NCI-H524 (cell line): ENCODE measurements at regions not wholly inside any gene's neighbourhood (a gene's known extent, or its start where the extent isn't known, plus 50 kb on each side); places are given as distances from the start of the nearest gene placed in this dataset.
A peak's percentile ranks its signal among the peaks of the same experiment; 100 is the strongest.
"Not testable (repeated sequence)": the region's sequence is repeated elsewhere in the genome, so short reads cannot be mapped to it uniquely, and the experiment has no call there.

Source experiments
- DNase-seq, 2 experiments: peaks; one replicate each; lab custom pipeline; 2025; lab: John Stamatoyannopoulos, UW

DNA sequence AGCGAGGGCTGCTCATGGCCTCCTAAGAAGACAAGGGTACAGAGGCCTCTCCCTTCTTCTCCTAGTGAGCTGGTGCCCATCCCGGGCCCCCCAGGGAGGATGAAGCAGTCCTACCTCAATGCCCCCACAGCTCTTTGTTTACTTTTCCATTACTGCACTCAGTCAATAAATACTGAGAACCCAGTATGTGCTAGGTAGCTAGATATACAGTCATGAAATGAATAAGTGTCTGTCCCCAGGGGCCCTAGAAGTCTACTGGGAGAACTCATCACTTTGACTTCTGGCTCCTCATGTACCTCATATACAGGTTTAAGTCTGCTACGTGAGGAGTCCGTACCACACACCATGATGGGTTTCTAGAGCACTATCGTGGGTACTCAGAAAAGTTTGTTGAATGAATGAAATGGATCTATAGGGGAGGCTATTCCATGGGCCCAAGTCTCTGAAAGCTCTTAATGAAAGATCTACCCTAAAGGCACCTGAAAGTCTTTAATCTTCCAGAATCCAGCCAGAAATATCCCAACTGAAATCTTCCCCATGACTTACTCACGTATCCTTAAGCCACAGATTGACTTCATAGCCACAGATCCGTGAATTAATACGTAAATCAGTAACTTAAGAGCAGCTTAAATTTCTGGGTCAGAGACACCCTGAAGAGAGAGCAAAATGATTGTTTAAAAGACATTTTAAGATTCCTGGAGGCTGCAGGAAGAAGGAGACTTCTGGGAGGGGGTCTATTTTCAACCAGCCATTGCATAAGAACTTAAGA lies 51.6 kb upstream of the POMP start:
- no peak for DNase-seq

DNA sequence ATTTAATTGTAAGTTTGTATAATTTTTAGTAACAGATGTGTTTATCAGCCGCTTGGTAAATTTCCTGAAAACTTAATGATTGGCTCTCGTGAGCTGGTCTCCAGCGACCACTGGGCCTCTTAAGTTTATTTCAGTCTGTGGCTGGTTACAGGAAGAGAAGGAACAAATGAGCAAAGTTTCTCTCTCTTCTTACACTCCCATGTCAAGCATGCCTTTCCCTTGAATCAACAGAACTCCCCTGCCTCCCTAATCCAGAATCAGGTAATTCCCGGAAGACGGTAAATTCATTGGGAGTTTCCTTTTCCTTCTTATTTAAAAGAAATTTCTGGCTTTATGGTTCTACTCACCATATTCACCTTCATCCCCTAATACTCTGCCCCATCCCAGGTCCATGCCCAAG lies 52.5 kb upstream of the POMP start:
- DNase-seq: no peak

DNA sequence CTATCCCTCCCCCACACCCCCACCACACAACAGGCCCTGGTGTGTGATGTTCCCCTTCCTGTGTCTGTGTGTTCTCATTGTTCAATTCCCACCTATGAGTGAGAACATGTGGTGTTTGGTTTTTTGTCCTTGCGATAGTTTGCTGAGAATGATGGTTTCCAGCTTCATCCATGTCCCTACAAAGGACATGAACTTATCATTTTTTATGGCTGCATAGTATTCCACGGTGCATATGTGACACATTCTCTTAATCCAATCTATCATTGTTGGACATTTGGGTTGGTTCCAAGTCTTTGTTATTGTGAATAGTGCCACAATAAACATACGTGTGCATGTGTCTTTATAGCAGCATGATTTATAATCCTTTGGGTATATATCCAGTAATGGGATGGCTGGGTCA lies 53.8 kb upstream of the POMP start:
- DNase-seq: not testable (repeated sequence)

DNA sequence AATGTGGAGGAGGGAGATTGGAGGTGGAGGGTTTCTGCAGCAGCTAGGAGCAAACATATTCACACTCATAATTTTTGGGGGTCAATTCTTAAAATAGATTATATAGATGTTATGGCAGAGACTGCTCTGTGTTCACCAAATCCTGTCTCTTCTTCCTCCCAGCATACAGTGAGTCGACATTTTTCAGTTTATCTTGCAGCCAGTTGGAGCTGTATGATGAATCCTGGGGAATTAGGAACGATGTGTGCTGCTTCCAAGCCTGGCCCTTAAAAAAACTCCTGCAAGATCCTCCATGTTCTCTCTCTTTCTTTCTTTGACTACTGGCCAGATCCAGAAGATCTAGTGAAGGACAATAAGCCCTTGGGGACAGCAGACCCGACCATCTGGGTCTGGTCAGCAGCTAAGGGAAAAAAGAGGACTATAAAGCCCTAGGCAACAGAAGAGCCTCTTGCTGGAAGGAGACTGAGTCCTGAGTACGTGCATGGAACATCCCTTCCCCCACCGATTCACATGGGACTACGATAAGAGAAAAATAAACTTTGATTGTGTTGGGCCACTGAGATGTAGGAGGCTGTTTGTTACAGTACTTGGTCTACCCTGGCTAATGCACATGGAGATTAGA lies 55.8 kb upstream of the POMP start:
- no peak for DNase-seq

DNA sequence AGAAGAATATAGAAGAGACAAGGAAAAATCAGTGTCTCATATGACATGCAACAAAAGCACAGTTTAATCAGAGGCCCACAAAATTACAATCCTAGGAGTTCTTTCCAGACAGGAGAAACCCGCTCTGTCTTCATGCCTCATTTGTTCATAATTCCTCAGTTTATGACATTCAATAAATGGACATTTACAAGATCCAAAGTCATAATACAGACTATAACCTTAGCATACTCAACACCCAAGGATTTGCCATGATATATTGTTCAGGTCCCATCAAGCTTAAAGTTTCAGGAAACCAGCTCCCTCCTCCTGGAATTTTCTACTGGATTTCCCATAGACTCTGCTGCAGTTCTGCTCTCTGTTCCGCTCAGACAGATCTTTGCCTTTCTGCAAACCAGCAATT lies 56.4 kb upstream of the POMP start:
- no peak for DNase-seq

DNA sequence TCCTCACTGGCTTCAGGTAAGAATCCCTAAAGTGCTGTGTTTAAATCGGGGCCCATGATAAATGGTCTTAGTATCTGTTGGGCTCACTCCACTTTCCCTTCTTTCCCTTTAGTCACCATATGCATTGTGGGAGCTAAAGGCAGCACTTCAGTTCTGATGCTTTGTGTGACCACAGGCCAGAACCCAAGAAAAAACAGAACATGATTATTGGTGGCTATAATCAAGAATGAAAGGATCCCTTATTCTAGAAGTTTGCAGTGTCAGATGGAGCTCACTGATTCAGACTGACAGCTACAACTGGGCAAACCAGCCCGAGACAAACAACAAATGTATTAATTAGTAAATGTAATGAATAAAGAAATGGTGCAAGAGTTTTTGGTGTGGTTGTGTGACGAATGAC lies 57.3 kb upstream of the POMP start:
- DNase-seq: no peak

DNA sequence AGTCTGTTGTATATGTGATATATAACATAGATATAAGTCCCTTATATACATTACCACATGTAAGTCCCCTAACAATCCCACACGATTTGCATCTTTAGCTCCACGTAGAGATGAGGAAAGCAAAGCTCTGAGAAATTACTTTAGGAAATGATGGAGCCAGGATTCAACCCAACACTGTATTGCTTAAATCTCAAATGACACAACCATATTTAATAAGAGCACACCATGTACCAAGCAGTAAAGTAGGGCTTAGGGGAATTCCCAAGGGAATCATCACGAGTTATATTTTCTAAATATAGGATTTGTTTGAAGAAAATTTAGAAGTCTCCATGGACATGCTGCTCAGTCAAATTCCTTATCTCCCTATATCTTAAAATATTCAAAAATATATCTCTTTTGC lies 61.3 kb upstream of the POMP start:
- DNase-seq: no peak

DNA sequence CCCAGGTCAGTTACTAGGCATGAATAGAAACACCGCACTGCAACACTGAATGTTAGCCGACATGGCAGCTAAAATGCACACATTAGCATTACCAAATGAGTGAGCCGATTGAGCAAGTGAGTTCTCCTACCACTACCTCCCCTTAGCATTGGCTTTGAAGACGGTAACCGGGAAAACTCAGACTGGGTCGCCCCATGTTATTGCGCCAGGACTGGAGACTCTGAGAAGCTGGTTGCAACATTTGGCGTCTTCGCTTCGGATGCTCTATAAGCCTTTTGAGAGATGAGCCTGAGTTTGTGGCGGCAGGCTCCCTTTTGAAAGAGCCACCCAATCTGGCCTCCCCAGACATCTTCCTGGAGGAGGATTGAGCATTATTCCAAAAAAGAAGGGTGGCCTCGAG lies 68.5 kb upstream of the POMP start:
- DNase-seq: no peak

DNA sequence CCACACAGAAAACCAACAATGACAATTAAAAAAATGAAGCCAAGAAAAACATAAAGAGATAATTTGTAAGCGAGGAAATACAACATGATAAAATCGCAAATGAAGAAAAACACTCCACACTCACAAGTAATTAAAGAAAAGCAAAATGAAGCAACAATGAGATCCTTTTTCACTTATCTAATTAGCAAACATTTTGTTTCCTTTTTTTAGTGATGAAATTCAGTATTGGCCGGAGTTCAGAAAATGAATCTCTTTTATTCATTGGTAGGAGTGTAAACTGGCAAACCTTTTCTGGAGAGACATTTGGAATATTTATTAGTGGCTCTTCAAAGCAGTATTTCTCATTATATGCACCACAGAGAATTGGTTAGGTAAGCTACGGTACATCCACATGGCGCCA lies 70.6 kb upstream of the POMP start:
- DNase-seq: no peak

DNA sequence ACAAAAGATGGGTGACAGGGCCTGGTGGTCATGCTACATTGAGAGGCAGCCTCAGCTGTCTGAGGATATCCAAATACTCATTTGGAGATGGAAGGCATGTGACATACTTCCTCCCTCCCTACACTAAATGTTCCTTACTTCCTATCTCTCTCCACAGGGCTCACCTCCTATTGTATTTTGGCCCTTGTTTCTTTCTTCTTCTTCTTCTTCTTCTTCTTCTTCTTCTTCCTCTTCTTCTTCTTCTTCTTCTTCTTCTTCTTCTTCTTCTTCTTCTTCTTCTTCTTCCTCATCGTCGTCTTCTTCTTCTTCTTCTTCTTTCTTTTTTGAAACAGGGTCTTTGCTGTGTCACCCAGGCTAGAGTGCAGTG lies 71.8 kb upstream of the POMP start:
- no peak for DNase-seq

DNA sequence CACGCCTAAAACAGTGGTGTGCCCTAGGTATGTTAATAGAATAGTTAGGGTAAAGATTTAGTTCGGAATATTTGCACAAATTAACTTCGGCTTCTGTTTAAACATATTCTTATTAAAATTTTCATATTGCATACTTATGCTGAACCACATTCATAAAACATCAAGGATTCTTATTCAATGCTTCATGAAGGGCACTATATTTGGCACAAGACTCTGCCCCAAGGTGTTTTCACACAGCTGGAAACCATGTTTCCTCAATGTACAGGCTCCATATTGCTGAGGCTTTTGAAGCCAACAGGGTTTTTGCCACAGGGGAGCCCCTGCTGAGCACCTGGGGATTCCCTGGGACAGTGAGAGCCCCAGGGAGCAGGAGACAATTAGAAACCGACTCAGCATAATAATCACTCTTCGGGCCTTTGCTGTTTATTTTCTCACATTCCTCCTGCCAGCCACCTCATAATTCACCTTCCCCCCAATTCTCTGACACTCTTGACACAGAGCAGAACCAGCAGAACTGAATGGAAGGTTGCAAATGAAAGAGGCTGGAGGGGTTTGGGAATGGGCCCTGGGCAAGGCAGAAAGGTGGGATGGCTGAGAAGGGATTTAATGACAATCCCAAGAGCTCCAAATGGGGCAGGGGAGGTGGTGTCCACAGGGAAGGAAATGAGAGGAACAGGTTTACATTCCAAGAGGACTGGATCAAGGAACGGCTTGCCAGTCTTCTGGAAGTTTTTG lies 72.3 kb upstream of the POMP start:
- DNase-seq: no peak

DNA sequence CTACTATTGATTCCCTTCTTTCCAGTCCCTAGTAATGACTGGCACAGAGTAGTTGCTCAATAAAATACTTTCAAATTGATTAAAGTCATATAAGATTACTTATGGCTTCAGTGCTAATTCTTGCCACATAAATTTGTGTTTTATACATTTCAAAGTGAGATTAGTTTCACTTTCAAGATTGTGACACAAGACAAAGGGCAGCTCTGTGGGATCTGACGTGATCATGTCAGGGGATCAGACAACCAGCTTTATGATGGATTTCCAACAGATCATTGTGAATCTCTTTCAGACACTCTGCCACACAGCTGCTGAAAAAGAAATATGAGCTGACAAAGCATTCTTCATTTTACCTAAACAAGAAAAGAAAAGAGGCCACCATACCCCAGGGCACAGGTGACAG lies 73.4 kb upstream of the POMP start:
- no peak for DNase-seq

DNA sequence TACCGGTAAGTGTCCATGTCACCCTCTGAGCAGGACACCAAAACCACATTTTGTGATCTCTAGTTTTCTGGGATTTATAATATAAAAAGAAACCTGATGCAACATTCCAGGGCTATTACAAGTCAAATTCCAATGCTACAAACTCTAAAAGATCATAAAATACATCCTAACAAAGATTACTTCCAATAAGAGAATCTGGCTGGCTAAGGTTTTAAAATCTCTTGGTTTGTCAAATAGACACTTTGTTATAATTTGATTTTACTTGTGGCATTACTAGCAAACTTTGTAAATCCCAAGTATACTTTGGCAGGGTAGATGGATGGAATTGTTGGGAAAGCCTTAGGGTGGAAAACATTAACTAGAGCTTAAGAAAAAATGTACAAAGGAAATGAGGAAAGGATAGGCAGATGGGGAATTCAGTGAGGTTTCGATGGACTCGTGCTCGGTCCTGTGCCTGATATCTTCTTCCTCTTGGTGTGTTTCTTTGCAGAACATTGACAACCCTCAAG lies 74.0 kb upstream of the POMP start:
- no peak for DNase-seq

DNA sequence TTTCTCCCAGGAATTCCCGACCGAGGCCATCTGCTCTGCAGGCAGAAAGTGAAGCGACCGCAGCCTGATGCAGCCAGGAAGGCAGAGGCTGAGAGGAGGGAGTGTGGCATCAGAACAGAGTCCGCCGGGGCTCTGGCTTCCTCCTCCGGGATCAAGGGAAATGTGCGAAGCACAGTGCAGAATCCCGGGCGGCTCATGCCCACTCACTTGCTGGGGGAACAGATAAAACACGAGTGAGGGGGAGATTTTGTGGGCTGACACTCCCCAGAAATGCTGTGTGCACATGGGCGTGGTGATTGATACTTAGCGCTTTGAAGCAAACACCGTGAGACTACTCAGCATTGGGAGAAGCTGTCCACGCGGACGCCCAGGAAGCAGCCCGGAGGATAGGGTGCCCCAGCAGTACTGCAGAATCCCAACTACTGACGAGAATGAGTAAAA lies 75.3 kb upstream of the POMP start:
- DNase-seq: no peak

DNA sequence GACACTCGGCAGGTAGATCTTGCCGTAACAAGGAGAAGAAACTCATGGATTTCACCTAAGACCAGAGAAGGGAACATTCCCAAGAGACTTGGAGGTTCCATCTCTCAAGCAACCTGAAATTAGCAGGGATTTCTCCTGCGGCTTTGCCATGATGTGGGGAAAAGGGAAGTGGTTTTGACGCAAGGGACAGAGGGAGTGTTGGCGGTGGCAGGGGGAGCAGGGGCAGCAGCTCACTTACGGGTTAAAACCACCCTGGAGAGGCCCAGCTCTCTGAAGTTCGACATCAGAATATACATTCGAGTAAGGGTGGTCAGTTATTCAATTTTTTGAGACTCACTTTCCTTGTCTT lies 76.1 kb upstream of the POMP start:
- DNase-seq: no peak

DNA sequence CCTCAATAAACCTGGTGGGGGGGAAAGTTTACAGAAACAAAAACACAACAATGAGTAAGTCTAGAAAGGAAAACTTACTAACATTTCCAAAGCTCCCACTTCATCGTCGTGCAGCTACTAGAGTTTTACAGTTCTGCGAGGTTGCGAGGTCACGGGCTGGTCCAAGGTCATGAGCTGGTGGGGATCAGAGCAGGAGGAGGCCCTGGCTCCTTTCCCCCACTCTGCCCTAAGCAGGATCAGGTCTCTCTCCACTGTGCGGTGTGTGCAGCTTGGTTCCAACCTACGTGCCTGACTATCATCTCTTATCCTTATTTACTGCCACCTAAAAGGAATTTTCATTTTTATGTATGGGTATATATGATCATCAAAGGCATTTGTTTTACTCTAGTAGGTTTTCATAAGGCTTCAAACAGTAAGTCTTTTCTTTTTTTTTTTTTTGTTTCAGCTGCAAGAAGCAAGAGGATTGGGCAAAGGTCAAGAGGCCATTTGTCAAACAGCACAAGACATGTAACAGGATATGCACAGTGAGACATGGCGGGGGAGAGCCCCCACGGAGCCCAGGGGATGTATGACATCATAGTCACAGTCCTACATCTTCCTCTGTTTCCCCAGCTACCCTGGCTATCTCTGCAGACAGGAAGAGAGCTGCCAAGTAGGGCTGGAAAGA lies 76.6 kb upstream of the POMP start:
- DNase-seq: no peak

DNA sequence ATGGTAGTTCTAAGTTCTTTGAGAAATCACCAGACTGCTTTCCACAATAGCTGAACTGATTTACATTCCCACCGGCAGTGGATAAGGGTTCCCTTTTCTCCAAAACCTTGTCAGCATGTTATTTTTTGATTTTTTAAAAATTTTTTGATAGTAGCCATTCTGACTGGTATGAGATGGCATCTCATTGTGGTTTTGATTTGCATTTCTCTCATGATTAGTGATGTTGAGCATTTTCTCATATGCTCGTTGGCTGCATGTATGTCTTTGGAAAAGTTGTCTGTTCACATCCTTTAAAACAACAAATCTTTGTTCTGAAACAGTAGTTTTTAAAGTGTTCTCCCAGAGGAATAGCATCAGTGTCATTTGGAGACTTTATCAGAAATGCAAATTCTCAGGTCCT lies 77.5 kb upstream of the POMP start:
- no peak for DNase-seq

DNA sequence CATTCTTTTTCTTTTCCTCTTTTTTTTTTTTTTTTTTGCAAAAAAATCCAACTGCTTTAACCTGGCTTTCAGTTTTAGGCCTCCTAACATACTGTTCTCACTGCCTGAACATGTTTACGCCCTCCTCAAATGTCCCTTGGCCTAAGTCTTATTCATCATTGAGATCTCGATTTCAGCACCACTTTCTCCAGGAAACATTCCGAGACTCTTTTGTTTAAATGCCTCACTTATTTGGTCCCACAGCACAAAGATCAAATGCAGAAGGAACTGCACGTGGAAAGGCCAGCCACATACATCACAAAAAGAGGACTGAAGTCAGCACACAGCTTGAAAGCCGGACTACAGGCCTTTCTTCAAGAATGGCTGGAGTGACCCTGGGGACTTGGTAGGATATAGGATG lies 79.2 kb upstream of the POMP start:
- DNase-seq: no peak

DNA sequence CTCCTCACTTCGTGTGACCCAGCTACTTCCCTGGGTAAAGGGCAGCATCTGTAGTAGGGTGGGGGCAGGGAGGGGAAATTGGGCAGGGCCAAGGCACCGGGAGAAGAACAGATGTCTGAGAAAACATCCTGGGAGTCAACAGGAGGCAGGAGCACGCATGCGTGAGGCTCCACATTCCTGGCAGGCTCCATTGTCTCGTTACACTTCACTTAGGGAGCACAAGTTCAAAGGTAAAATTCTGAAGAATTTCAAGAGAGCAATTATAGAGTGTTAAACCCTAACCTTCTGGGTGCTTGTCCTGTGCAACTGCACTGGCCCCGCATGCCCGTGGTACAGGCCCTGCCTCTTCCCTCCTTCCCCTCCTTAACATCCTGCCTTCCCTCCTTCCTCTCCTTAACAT lies 79.6 kb upstream of the POMP start:
- peak in 1 of 2 experiments; percentile 66 for DNase-seq

DNA sequence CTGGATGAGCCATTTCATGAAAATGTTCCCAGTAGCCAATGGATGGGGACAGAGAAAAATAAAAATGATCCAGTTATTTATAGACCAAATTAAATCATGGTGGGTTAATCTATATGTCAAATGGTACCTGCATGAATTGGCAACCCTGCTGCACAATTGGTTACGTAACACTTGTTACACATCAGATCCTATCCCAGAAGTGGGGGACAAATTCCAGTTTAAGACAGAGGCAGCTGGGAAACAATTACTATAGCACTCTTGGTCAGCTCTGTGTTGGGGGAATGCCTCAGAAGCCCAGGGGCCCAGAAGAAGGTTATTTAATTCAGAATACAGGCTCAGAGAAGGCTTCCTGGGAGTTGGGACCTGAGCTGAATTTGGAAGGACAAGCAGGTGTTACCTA lies 81.1 kb upstream of the FLT1 start:
- no peak for DNase-seq

DNA sequence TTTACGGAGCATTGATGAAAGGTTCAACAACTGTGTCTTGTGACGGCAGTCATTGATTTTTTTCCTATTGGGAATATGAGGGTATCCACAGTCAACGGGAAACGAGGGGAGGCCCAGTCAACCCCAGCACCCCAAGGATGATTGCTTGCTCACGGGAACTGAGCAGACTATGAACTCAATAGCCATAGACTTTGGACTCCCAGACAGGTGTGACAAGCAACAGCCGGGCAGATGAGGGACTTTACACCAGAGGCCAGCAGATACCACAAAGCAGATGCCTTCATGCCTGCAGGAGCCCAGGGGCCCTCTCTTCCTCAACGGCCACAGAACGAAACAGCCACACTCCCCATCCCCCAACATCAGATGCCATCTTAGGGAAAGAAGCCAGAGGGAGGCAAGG lies 80.3 kb upstream of the FLT1 start:
- no peak for DNase-seq

DNA sequence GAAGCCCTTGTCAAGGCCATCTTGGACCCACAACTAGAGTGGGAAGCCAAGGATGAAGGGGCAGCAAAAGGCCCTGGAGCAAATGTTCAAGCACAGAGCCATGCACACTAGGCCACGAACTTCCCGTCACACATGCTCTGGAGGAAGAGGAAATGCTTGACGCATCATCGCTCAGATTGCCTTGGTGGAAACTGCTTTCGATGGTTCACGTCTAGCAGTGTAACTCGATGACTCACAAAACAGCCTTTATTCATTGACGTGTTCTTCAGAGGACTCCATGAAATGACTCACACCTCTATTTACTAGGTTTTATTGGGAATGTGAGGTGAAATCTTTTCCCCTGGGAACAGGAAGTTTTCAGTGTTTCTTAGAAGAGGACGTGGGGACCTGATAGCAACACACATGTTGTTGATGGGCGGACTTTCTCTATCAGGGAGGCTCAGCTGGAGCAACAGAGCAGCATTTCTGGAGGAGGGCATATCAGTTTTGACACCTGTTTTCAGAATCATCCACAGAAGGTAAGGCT lies 79.8 kb upstream of the FLT1 start:
- DNase-seq: no peak
